SW480 (cell line): ENCODE measurements at regions not wholly inside any gene's neighbourhood (a gene's known extent, or its start where the extent isn't known, plus 50 kb on each side); places are given as distances from the start of the nearest gene placed in this dataset.
A peak's percentile ranks its signal among the peaks of the same experiment; 100 is the strongest.
"Not testable (repeated sequence)": the region's sequence is repeated elsewhere in the genome, so short reads cannot be mapped to it uniquely, and the experiment has no call there.

Experiments used
- DNase-seq: peaks from one replicate; pipeline ENCODE4 v3.0.0-alpha.2; 2016; ENCODE audit warnings: low spot score

- DNase-seq, result no peak
Observed at GRCh38 chr1:199929556-199929955, 98.0 kb upstream of the NR5A2 start.

GRCh38 chr1:199930067-199930466, 97.4 kb upstream of the NR5A2 start:
- DNase-seq, result not testable (repeated sequence)

- no peak for DNase-seq
Observed at GRCh38 chr1:199931666-199932377, 95.7 kb upstream of the NR5A2 start.

GRCh38 chr1:199932462-199932861, 95.0 kb upstream of the NR5A2 start:
- no peak for DNase-seq

- DNase-seq, result no peak
Observed at GRCh38 chr1:199936441-199936840, 91.1 kb upstream of the NR5A2 start.

GRCh38 chr1:199937161-199937560, 90.3 kb upstream of the NR5A2 start:
- no peak for DNase-seq

- no peak for DNase-seq
Observed at GRCh38 chr1:199937661-199938060, 89.8 kb upstream of the NR5A2 start.

GRCh38 chr1:199944986-199945385, 82.5 kb upstream of the NR5A2 start:
- DNase-seq, result no peak

GRCh38 chr1:199945591-199945990, 81.9 kb upstream of the NR5A2 start:
- DNase-seq, result no peak

- no peak for DNase-seq
Observed at GRCh38 chr1:199946305-199947155, 81.0 kb upstream of the NR5A2 start.

- DNase-seq, result peak; percentile 6
Observed at GRCh38 chr1:199948587-199949280, 78.8 kb upstream of the NR5A2 start.

GRCh38 chr1:199951005-199951404, 76.5 kb upstream of the NR5A2 start:
- not testable (repeated sequence) for DNase-seq

- no peak for DNase-seq
Observed at GRCh38 chr1:199953651-199954050, 73.9 kb upstream of the NR5A2 start.

- no peak for DNase-seq
Observed at GRCh38 chr1:199954699-199955098, 72.8 kb upstream of the NR5A2 start.

GRCh38 chr1:199955235-199955634, 72.3 kb upstream of the NR5A2 start:
- DNase-seq, result no peak

- DNase-seq, result no peak
Observed at GRCh38 chr1:199956005-199956404, 71.5 kb upstream of the NR5A2 start.

GRCh38 chr1:199959033-199959774, 68.3 kb upstream of the NR5A2 start:
- DNase-seq, result no peak

GRCh38 chr1:199959775-199960110, 67.8 kb upstream of the NR5A2 start:
- DNase-seq, result no peak

GRCh38 chr1:199970125-199970524, 57.4 kb upstream of the NR5A2 start:
- no peak for DNase-seq

GRCh38 chr1:199976496-199977144, 50.9 kb upstream of the NR5A2 start:
- DNase-seq, result no peak
